Tibial nerve (tissue), 4 donors: ENCODE measurements at regions not wholly inside any gene's neighbourhood (a gene's known extent, or its start where the extent isn't known, plus 50 kb on each side); places are given as distances from the start of the nearest gene placed in this dataset.

Experiments used
- DNase-seq, 2 donors: peaks; one replicate each; pipeline ENCODE4 v3.0.0-alpha.2; 2019; ENCODE audit warnings: low spot score in 2 of 2
- H3K27ac ChIP-seq, 4 donors: fragments of 200-600 bp; sonication (generic) in 3 of 4; one replicate each; pipeline ENCODE4 v1.5.1; 2017 to 2019; ENCODE audit warnings: mild to moderate bottlenecking in 1 of 4
- H3K27me3 ChIP-seq, 2 donors: fragments of 200-600 bp; sonication (generic) in 1 of 2; one replicate each; pipeline versions ENCODE4 v1.5.1 to v1.6.0; 2017 to 2019
- H3K36me3 ChIP-seq, 3 donors: fragments of 200-600 bp; sonication (generic); one replicate each; pipeline ENCODE4 v1.5.1; 2018 to 2019
- H3K4me1 ChIP-seq, 4 donors: fragments of 200-600 bp; sonication (generic) in 3 of 4; one replicate each; pipeline ENCODE4 v1.5.1; 2017 to 2019
- H3K4me3 ChIP-seq, 4 donors: fragments of 200-600 bp; sonication (generic) in 3 of 4; one replicate each; pipeline ENCODE4 v1.5.1; 2017 to 2019; ENCODE audit warnings: mild to moderate bottlenecking in 1 of 4, moderate library complexity in 1 of 4
- H3K9me3 ChIP-seq, 4 donors: fragments of 200-600 bp; sonication (generic) in 3 of 4; one replicate each; pipeline ENCODE4 v1.5.1; 2017 to 2019
- EP300 ChIP-seq, 2 donors: sonication (generic); formaldehyde crosslinking; IDR thresholded peaks; one replicate each; pipeline ENCODE4 v1.6.1; 2017; ENCODE audit warnings: antibody characterized with exemption in 2 of 2, mild to moderate bottlenecking in 1 of 2
- POLR2A ChIP-seq, 2 donors: fragments of 450-650 bp; IDR thresholded peaks; one replicate each; pipeline ENCODE4 v1.6.1; 2017; ENCODE audit warnings: antibody characterized with exemption in 2 of 2, mild to moderate bottlenecking in 2 of 2, moderate library complexity in 2 of 2
- WGBS, 2 donors: methylation state at CpG; one replicate each; pipeline ENCODE4 v1.1.5; 2018; 5-methylcytosine and 5-hydroxymethylcytosine counted together
- TF ChIP-seq, protein P1 (sequence below), 5 experiments: fragments of 200-600 bp in 3 of 5; fragments of 450-650 bp in 2 of 5; sonication (generic) in 3 of 5; IDR thresholded peaks; one replicate each; pipeline ENCODE4 v1.5.1; 2016 to 2019; ENCODE audit warnings: antibody characterized with exemption in 5 of 5, mild to moderate bottlenecking in 3 of 5, moderate library complexity in 2 of 5

DNA sequence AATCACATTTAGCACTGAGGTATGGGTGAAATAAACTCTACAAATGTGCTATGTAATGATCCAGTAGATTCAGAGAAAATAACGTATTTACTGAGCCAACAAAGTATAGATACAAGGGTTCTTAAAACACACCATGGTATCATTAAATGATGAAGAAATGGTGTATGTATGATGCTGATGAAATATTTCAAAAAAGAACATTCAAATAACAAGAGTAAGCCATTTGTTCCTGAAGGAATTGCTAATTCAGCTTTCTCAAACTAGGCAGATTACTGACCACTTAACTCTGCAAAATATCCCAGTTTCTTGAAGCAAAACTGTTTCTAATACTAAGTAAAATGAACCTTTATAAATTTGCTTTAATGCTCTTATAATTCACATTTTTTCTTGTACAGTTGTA lies 97.6 kb upstream of the IFNE start:
- no peak overlapping the region for H3K27ac ChIP-seq
- H3K36me3 ChIP-seq: no peaks in the 10 kb centered on the region
- H3K27me3 ChIP-seq: no peaks in the 10 kb centered on the region
- 83 to 88% methylated on average over 1 of the region's 1 CpG for WGBS, 2 donors
- no peak for DNase-seq
- H3K4me1 ChIP-seq: peaks cover 0 to 13% (median 0%) of the 10 kb centered on the region in 4 donors
- no peaks in the 10 kb centered on the region for H3K9me3 ChIP-seq
- no peak overlapping the region for H3K4me3 ChIP-seq
- TF ChIP-seq POLR2A (IDR thresholded peaks at IDR 0.05): no peak
- TF ChIP-seq, protein P1, sequence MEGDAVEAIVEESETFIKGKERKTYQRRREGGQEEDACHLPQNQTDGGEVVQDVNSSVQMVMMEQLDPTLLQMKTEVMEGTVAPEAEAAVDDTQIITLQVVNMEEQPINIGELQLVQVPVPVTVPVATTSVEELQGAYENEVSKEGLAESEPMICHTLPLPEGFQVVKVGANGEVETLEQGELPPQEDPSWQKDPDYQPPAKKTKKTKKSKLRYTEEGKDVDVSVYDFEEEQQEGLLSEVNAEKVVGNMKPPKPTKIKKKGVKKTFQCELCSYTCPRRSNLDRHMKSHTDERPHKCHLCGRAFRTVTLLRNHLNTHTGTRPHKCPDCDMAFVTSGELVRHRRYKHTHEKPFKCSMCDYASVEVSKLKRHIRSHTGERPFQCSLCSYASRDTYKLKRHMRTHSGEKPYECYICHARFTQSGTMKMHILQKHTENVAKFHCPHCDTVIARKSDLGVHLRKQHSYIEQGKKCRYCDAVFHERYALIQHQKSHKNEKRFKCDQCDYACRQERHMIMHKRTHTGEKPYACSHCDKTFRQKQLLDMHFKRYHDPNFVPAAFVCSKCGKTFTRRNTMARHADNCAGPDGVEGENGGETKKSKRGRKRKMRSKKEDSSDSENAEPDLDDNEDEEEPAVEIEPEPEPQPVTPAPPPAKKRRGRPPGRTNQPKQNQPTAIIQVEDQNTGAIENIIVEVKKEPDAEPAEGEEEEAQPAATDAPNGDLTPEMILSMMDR (IDR thresholded peaks at IDR 0.05): no peak

DNA sequence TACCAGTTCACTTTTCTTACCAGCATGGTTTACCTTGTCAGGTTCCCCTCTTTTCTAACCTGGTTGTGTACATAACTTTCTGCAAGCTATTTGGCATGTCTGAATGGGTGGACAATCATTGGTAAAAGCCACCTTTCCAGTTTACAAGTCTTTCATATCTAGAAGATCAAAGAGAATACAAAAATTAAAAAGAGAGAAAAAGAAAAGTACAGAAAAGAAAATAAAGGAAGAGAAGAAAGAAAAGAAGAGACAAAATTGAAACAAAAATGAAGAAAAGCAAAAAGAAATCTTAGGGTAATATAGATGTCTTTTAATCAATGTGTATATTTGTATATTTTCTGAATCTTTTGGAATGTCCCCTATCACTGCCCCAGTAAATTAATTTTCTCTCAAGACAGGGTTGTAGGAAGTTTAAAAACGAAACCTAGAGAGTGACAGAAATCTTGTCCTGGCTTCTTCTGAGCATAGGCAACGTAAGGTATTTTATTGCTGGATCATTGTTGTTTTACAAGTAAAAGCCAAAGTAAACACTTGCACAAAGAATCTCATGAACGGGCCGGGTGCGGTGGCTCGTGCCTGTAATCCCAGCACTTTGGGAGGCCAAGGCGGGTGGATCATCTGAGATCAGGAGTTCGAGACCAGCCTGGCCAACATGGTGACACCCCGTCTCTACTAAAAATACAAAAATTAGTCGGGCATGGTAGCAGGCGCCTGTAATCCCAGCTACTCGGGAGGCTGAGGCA lies 98.7 kb upstream of the IFNE start:
- Histone ChIP-seq H3K9me3 (no peaks in the 10 kb centered on the region), H3K4me3 (no peak overlapping the region), H3K27me3 (no peaks in the 10 kb centered on the region), H3K36me3 (no peaks in the 10 kb centered on the region), H3K27ac (no peak overlapping the region), H3K4me1 (peaks cover 0 to 12% (median 0%) of the 10 kb centered on the region in 4 donors)
- DNase-seq: no peak
- TF ChIP-seq, protein P1 (IDR thresholded peaks at IDR 0.05): no peak
- TF ChIP-seq POLR2A (IDR thresholded peaks at IDR 0.05): no peak
- WGBS, 2 donors: 77% methylated on average over 12 of the region's 12 CpGs

DNA sequence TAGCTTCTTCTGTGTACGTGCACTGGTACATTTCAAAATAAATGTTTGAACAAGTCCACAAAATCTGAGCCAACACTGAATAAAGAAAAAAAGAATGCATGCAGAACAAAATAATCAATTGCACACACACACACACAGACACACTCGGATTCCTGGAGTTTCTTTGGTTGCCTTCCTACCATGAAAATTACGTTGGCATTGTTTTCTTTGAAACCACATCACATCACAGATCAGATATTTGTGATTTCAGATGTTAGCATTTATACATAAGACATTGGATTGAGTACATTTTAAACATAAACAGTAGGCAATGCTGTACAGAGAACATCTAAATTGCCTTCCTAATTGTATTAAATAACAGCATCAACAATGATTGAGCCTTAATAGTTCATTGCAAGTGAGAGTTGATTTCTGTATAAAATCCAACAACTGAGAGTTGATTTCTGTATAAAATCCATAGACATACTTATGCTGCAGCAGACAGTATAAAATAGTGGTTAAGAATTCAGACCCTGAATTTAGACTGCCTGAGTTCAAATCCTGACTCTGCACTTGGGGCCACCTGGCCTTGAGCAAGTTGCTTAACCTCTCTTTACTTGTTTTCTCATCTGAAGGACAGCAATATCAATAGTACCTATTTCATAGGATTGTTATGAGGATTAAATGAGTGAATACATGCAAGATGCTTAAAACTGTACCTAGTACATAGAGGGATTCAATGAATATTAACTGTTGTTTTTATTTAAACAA lies 101.7 kb upstream of the IFNE start:
- no peaks in the 10 kb centered on the region for H3K27me3 ChIP-seq
- TF ChIP-seq, protein P1 (IDR thresholded peaks at IDR 0.05): no peak
- no peak for TF ChIP-seq POLR2A (IDR thresholded peaks at IDR 0.05)
- TF ChIP-seq EP300 (IDR thresholded peaks at IDR 0.05): no peak
- no peaks in the 10 kb centered on the region for H3K36me3 ChIP-seq
- no peak for DNase-seq
- no peak overlapping the region for H3K4me3 ChIP-seq
- H3K9me3 ChIP-seq: no peaks in the 10 kb centered on the region
- H3K4me1 ChIP-seq: no peaks in the 10 kb centered on the region
- WGBS, 2 donors: 53 to 65% methylated on average over 3 of the region's 3 CpGs
- H3K27ac ChIP-seq: no peak overlapping the region

DNA sequence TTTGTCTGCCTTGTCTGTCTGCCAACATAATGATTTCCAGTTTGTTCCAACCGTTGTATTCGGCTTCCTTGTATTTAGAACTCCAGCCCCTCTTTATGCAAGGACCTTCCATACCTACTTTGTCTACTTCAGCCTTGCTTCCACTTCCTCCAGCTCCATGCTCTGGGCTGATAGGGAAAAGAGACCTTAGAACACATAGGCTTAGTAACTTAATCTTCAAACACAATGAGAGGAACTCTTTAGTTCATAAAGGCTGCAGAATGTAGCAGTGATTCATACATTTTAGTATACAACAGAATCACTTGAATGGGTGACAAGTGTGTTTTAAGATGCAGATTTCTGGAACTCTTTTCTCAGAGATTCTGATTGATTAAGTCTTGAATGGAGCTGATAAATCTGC lies 102.8 kb upstream of the IFNE start:
- Histone ChIP-seq H3K4me1 (no peaks in the 10 kb centered on the region), H3K27ac (no peak overlapping the region), H3K36me3 (no peaks in the 10 kb centered on the region), H3K9me3 (no peaks in the 10 kb centered on the region), H3K27me3 (no peaks in the 10 kb centered on the region), H3K4me3 (no peak overlapping the region)
- WGBS, 2 donors: 88 to 91% methylated on average over 2 of the region's 2 CpGs
- TF ChIP-seq, protein P1 (IDR thresholded peaks at IDR 0.05): no peak
- no peak for TF ChIP-seq POLR2A (IDR thresholded peaks at IDR 0.05)
- TF ChIP-seq EP300 (IDR thresholded peaks at IDR 0.05): no peak
- DNase-seq: no peak
